Retinal pigment epithelial cell (primary cell): ENCODE measurements at regions not wholly inside any gene's neighbourhood (a gene's known extent, or its start where the extent isn't known, plus 50 kb on each side); places are given as distances from the start of the nearest gene placed in this dataset.
"Not testable (repeated sequence)": the region's sequence is repeated elsewhere in the genome, so short reads cannot be mapped to it uniquely, and the experiment has no call there.

Experiments used
- DNase-seq: peaks from one replicate; pipeline ENCODE4 v3.0.0-alpha.2; 2010; ENCODE audit warnings: low read depth
- H3K4me3 ChIP-seq: 2 replicates; pipeline ENCODE4 v1.5.1; 2011; ENCODE audit warnings: mild to moderate bottlenecking, low read length, control low read depth, moderate library complexity
- TF ChIP-seq, protein P1 (sequence below): conservative IDR thresholded peaks from 2 replicates; pipeline ENCODE4 v1.5.1; 2011; ENCODE audit warnings: low read depth, low read length, control low read depth, inconsistent platforms

DNA sequence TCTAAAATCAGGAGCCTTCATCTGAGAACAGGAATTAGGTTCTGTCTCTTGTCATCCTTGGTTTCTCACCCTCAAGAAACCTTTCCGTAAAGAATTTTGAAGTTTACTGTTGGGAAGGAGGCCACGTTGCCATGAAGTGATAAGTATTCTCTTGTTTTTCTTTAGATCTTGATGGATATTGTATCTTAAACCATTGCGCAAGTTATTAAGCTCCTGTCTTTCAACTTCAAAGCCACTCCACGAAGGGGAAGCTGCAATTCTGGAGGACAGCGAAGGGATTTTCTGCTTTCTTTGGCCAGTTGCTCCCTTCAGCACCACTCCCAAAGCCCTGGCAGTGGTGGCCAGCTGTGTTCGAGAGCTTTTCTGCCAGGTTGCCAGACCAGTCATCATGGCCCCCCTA, 198.1 kb upstream of the EXOC2 start:
- DNase-seq, result no peak
- TF ChIP-seq, protein P1, sequence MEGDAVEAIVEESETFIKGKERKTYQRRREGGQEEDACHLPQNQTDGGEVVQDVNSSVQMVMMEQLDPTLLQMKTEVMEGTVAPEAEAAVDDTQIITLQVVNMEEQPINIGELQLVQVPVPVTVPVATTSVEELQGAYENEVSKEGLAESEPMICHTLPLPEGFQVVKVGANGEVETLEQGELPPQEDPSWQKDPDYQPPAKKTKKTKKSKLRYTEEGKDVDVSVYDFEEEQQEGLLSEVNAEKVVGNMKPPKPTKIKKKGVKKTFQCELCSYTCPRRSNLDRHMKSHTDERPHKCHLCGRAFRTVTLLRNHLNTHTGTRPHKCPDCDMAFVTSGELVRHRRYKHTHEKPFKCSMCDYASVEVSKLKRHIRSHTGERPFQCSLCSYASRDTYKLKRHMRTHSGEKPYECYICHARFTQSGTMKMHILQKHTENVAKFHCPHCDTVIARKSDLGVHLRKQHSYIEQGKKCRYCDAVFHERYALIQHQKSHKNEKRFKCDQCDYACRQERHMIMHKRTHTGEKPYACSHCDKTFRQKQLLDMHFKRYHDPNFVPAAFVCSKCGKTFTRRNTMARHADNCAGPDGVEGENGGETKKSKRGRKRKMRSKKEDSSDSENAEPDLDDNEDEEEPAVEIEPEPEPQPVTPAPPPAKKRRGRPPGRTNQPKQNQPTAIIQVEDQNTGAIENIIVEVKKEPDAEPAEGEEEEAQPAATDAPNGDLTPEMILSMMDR, result no peak

DNA sequence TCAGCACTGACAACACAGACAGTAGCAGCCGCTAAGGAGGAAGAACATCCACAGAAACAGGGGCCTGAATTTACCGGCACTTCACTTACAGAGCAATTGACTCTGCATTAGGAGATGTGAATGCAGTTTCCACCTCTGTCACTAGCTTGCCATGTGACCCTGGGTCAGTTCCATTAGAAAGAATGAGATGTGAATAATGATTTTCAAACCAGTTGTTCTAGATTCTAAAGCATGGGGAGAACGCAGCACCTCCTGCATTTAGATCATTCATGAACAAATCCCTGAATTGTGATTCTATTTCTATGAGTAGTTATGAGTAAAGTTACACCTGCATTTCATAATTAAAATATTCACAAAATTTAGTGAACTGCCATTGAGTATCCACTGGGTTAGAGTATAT, 197.3 kb upstream of the EXOC2 start:
- TF ChIP-seq, protein P1, result no peak
- H3K4me3 ChIP-seq, result no peak overlapping the region
- no peak for DNase-seq

More for the DNA sequence above, 198.1 kb upstream of the EXOC2 start:
- H3K4me3 ChIP-seq, result no peak overlapping the region

DNA sequence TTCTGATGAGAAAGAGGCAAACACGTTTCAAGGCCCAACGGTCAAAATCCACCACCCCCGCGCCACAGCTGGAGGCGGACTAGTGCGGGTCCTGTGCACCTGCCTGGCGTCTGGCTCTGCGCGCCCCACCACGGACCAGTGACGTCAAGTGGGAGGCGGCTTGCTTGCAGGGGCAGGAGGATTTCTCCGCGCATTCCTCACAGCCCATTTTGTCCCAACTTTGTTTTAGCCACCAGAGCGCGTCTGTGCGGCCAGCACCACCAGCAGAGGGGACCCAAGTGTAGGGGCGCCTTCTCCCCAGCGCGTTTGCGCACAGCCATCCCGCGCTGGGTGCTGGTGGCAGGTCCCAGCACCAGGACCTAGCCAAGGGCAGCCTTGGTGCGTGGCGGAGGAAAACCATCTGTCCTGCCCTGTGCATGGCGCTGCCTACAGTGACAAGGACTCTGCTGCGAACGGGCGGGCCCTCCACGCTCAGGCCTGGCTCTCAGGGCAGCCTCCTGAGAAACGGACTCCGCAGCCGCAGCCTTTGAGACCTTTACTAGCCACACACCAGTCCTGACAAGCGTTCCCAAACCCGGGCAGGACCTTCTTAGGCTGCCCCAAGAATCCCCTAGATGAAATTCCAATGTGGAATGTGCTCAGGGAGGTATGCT, 194.8 kb upstream of the EXOC2 start:
- H3K4me3 ChIP-seq, result no peak overlapping the region
- TF ChIP-seq, protein P1, result no peak
- DNase-seq, result no peak

DNA sequence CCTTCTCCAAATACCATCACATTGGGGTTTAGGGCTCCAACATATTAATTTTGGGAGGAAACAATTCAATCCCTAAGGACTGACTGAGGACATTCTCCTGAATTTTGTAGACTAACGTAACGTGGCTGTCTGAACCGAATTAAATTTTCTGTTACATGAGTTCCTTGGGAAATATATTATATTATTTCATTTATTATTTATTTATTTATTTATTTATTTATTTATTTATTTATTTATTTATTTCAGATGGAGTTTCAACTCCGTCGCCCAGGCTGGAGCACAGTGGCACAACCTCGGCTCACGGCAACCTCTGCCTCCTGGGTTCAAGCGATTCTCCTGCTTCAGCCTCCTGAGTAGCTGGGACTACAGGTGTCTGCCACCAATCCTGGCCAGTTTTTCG, 193.2 kb upstream of the EXOC2 start:
- H3K4me3 ChIP-seq, DNase-seq: not testable (repeated sequence)

DNA sequence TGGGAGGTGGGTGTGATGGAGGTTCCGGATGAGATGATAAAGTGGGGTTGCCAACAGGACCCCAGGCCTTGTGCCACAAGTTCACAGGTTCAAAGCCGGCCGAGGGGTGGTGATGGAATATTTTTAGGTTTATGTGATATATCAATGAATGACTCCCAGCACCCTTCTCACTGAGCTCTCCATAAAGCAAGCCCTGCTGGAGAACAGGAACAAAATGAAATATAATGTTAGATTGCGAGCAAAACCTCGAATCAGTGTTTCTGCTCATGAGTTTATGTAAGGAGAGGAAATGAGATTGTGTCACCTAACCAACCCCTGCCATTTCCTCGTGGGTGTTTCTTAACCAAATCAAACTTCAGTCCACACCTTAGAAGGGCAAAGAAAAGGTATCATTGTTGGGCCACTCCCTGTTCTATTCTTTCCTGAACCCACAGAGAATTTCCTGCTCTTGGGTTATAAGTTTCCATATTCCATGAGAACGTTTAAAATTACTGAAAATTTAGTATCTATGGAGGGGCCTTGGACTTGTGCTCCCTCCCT, 192.2 kb upstream of the EXOC2 start:
- DNase-seq, result no peak
- TF ChIP-seq, protein P1, result no peak
- no peak overlapping the region for H3K4me3 ChIP-seq

DNA sequence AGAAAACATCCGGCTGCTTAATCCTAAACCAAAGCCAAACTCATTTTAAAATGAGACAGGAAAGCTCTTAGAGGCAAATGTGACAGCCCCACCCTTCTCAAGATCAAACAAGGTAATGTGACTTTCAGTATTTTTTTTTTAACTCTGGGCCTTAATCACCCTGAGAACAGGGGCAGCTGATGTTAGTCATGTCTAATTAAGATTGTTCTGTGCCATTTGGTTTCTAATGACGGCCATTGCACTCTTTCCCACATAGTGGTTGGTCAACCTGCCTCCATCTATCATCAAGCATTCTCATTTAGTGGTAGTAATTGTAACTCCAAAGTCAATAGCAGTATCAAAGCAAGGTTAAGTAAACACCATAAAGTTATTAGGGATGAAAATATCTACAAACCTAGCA, 191.6 kb upstream of the EXOC2 start:
- TF ChIP-seq, protein P1, result no peak
- no peak overlapping the region for H3K4me3 ChIP-seq
- DNase-seq, result peak; percentile 46

DNA sequence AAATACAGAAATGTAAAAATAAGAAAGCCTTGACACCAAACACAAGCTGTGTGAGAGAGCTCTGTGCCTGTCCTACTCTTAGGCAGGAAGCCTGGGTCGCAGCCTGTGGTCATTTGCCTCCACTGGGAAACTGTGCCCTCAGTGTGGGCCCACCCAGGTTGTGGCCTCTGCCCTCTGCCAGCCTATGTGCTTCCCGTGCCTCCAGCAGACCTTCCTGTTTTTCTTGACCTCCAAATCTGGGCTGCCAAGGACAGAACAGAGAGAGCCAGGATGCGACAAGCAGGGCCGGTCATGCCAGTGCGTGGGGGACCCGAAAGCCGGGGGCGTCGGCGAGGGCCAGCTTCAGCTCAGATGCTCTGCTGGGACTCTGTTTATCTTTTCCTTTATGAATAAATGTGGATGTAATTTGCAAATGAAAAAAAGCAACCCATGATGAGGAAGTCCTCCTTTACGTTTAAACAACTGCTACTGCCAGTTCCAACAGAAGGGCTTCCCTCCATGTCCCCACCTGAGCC, 189.2 kb upstream of the EXOC2 start:
- DNase-seq, result no peak
- TF ChIP-seq, protein P1, result no peak
- no peak overlapping the region for H3K4me3 ChIP-seq

DNA sequence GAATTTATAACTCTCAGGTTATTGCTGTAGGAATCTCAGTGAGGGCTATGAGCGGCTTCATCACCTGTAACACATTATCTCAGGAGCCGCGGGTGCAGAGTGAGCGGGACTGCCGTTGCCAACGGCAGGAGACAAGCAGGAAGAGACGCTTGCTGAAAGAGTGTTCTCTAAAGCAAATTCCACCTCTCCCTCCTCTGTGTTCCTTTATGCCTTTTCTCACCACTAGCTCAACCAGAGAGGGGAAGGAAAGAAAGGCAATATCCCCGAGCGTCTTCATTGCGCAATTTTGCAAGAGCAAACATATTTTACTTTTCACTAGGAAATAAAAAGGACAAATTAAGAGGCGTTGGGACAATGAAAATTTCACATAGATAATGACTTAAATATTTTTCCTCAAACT, 185.2 kb upstream of the EXOC2 start:
- TF ChIP-seq, protein P1, result no peak
- H3K4me3 ChIP-seq, result no peak overlapping the region
- DNase-seq, result no peak
